Body of pancreas (tissue), 4 donors: ENCODE measurements at regions not wholly inside any gene's neighbourhood (a gene's known extent, or its start where the extent isn't known, plus 50 kb on each side); places are given as distances from the start of the nearest gene placed in this dataset.

Experiments used
- POLR2A ChIP-seq, 3 donors: fragments of 450-650 bp; IDR thresholded peaks; one replicate each; pipeline ENCODE4 v1.6.1; 2016; ENCODE audit warnings: antibody characterized with exemption in 3 of 3, mild to moderate bottlenecking in 2 of 3
- TF ChIP-seq, protein P1 (sequence below), 7 experiments: fragments of 450-650 bp in 4 of 7; fragments of 200-600 bp in 3 of 7; sonication (generic) in 3 of 7; IDR thresholded peaks; one replicate each; pipeline ENCODE4 v1.5.1; 2016 to 2019; ENCODE audit warnings: antibody characterized with exemption in 7 of 7

DNA sequence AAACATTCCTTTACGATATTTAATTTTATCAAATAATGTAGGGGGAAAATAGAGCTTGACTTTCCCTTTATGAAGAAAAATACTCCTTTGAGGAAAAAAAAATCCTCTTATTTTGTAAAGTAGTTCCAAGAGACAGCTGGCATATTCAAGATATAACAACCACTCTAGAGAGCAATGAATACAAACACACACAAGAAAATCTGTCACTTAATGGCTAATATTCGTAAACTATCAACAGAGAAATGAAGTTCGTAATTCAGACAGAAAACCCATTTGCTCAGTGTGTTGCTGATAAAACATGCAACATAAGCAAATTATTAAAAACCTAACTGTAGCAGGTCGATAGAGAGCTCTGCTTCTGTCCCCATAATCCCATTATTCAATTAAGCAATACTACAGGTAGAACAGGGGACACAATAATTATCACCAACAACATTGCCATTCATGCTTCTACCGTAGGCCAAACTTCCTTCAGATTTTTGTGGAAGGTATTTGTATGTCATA is 714.4 kb upstream of the MARCKS start:
- TF ChIP-seq, protein P1, sequence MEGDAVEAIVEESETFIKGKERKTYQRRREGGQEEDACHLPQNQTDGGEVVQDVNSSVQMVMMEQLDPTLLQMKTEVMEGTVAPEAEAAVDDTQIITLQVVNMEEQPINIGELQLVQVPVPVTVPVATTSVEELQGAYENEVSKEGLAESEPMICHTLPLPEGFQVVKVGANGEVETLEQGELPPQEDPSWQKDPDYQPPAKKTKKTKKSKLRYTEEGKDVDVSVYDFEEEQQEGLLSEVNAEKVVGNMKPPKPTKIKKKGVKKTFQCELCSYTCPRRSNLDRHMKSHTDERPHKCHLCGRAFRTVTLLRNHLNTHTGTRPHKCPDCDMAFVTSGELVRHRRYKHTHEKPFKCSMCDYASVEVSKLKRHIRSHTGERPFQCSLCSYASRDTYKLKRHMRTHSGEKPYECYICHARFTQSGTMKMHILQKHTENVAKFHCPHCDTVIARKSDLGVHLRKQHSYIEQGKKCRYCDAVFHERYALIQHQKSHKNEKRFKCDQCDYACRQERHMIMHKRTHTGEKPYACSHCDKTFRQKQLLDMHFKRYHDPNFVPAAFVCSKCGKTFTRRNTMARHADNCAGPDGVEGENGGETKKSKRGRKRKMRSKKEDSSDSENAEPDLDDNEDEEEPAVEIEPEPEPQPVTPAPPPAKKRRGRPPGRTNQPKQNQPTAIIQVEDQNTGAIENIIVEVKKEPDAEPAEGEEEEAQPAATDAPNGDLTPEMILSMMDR (IDR thresholded peaks at IDR 0.05) = no peak
- no peak for TF ChIP-seq POLR2A (IDR thresholded peaks at IDR 0.05)
